SK-N-SH (cell line): ENCODE measurements at regions not wholly inside any gene's neighbourhood (a gene's known extent, or its start where the extent isn't known, plus 50 kb on each side); places are given as distances from the start of the nearest gene placed in this dataset.

Experiments used
- EP300 ChIP-seq, 2 experiments: IDR thresholded peaks; 2 replicates each; pipeline versions ENCODE4 v1.4.0 to v1.6.1; 2012; ENCODE audit warnings: borderline replicate concordance in 1 of 2, low read depth in 1 of 2, low read length in 1 of 2
- GABPA ChIP-seq: IDR thresholded peaks from 2 replicates; pipeline ENCODE4 v1.4.0; 2012; ENCODE audit warnings: low read depth, mild to moderate bottlenecking
- JUND ChIP-seq: IDR thresholded peaks from 2 replicates; pipeline ENCODE4 v1.4.0; 2012
- REST ChIP-seq: IDR thresholded peaks from 2 replicates; pipeline ENCODE4 v1.6.1; 2012; ENCODE audit warnings: mild to moderate bottlenecking, low read depth, low read length, moderate library complexity
- TAF1 ChIP-seq: IDR thresholded peaks from 2 replicates; pipeline ENCODE4 v1.6.1; 2012; ENCODE audit warnings: low read depth, mild to moderate bottlenecking, low read length, moderate library complexity, borderline replicate concordance
- TCF12 ChIP-seq: IDR thresholded peaks from 2 replicates; pipeline ENCODE4 v1.4.0; 2012
- YY1 ChIP-seq: IDR thresholded peaks from 2 replicates; pipeline ENCODE4 v1.4.0; 2012; ENCODE audit warnings: low read depth, mild to moderate bottlenecking
- TF ChIP-seq, protein P1 (sequence below): fragments of 200-600 bp; sonication (generic); IDR thresholded peaks from 2 replicates; pipeline ENCODE4 v1.6.1; 2017; ENCODE audit warnings: antibody characterized with exemption, mild to moderate bottlenecking, moderate library complexity
- TF ChIP-seq, protein P2 (sequence below): IDR thresholded peaks from 2 replicates; pipeline ENCODE4 v1.4.0; 2012; ENCODE audit warnings: low read depth

- TF ChIP-seq TAF1: no peak
- no peak for TF ChIP-seq JUND
- TF ChIP-seq GABPA: no peak
- TF ChIP-seq REST: no peak
- TF ChIP-seq, protein P1, sequence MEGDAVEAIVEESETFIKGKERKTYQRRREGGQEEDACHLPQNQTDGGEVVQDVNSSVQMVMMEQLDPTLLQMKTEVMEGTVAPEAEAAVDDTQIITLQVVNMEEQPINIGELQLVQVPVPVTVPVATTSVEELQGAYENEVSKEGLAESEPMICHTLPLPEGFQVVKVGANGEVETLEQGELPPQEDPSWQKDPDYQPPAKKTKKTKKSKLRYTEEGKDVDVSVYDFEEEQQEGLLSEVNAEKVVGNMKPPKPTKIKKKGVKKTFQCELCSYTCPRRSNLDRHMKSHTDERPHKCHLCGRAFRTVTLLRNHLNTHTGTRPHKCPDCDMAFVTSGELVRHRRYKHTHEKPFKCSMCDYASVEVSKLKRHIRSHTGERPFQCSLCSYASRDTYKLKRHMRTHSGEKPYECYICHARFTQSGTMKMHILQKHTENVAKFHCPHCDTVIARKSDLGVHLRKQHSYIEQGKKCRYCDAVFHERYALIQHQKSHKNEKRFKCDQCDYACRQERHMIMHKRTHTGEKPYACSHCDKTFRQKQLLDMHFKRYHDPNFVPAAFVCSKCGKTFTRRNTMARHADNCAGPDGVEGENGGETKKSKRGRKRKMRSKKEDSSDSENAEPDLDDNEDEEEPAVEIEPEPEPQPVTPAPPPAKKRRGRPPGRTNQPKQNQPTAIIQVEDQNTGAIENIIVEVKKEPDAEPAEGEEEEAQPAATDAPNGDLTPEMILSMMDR: no peak
- TF ChIP-seq, protein P2, sequence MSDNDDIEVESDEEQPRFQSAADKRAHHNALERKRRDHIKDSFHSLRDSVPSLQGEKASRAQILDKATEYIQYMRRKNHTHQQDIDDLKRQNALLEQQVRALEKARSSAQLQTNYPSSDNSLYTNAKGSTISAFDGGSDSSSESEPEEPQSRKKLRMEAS: no peak
- no peak for TF ChIP-seq EP300 (IDR thresholded peaks at IDR 0.05; ENCODE audit: borderline replicate concordance in 1 of 2, low read depth in 1 of 2, low read length in 1 of 2)
- TF ChIP-seq TCF12: no peak
- TF ChIP-seq YY1: no peak
Measured at GRCh38 chr5:114636271-114636670, 274.4 kb downstream of the KCNN2 start.
